ENCODE measurements at regions not wholly inside any gene's neighbourhood (a gene's known extent, or its start where the extent isn't known, plus 50 kb on each side); places are given as distances from the start of the nearest gene placed in this dataset.

DNA sequence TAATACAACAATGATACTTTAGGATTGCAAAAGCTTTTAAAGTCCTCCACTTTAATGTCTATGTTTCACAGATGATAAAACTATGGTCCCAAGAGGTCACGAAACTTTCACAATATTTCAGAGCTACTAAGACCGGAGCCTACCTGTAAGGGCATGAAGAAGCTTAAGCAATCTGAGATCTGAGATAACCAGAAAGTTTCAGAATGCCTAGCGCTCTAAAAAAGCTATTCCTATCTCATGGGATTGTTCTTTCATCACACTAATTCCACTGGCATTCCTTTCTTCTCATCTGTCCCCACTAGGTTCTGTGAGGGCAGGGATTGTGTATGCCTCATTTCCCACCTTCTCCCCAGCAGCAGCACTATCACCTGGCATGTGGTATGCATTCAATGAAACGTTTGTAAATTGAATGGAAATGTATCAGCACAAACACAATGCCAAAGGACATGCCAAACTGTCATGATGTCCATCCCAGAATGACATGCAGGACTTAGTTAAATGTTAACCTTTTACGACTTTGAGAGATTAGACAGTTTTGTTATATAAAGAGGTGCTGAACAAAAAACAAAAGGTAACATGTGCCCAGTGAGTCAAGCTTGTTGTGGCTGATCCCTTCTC lies 104.7 kb upstream of the NR2F2 start:
- H3K27me3 ChIP-seq = no peaks in the 10 kb centered on the region
- intact Hi-C loops (cut with DNase I; ENCODE audit: low total_unique reads) = no loop called here
- no peaks in the 10 kb centered on the region for H3K36me3 ChIP-seq
- DNase-seq (ENCODE audit: low spot score in 2 of 2) = no peak
- no peak overlapping the region for H3K27ac ChIP-seq
- TF ChIP-seq POLR2A (IDR thresholded peaks at IDR 0.05) (no peak), POLR2AphosphoS5 (IDR thresholded peaks at IDR 0.05) (no peak)
- TF ChIP-seq, protein P1, sequence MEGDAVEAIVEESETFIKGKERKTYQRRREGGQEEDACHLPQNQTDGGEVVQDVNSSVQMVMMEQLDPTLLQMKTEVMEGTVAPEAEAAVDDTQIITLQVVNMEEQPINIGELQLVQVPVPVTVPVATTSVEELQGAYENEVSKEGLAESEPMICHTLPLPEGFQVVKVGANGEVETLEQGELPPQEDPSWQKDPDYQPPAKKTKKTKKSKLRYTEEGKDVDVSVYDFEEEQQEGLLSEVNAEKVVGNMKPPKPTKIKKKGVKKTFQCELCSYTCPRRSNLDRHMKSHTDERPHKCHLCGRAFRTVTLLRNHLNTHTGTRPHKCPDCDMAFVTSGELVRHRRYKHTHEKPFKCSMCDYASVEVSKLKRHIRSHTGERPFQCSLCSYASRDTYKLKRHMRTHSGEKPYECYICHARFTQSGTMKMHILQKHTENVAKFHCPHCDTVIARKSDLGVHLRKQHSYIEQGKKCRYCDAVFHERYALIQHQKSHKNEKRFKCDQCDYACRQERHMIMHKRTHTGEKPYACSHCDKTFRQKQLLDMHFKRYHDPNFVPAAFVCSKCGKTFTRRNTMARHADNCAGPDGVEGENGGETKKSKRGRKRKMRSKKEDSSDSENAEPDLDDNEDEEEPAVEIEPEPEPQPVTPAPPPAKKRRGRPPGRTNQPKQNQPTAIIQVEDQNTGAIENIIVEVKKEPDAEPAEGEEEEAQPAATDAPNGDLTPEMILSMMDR (IDR thresholded peaks at IDR 0.05) = no peak
- no peak overlapping the region for H3K4me3 ChIP-seq
- no peaks in the 10 kb centered on the region for H3K9me3 ChIP-seq
- no peaks in the 10 kb centered on the region for H3K4me1 ChIP-seq

DNA sequence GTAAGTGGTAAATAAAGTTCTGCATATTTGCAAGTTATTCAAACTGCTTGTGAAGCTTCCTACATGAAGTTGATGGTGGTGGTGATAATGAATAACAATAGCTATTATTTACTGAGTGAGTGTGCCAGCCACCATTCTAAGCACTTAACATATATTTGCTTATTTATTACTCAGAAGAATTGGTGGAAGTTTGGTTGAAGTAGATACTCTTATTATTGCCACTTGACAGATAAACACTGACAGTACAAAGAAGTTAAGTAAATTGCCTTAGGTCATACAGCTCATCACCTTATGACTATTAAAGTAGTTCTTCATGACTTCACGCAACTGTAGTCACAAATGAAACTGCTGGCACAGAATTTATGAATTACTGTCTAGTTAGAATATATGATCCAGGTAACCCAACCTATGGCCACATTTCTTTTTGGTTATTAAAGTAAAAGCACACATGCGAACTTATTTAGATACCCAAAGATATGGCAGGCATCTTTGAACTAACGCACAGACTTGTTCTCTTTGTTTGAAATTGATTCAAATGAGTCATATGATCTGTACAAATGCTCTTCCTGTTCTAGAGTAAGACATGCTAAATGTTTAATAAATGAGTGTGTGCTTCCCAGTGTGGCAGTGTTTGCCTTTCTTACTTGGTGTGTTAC lies 99.8 kb upstream of the NR2F2 start:
- no peak for DNase-seq (ENCODE audit: low spot score in 2 of 2)
- H3K4me1 ChIP-seq = no peaks in the 10 kb centered on the region
- no peaks in the 10 kb centered on the region for H3K27me3 ChIP-seq
- no peak overlapping the region for H3K4me3 ChIP-seq
- peak overlapping the region in 1 of 2 donors; percentile 43 for H3K27ac ChIP-seq
- H3K36me3 ChIP-seq = no peaks in the 10 kb centered on the region
- TF ChIP-seq POLR2AphosphoS5 (IDR thresholded peaks at IDR 0.05) (no peak), POLR2A (IDR thresholded peaks at IDR 0.05) (no peak)
- TF ChIP-seq, protein P1 (IDR thresholded peaks at IDR 0.05) = no peak
- H3K9me3 ChIP-seq = no peaks in the 10 kb centered on the region
- intact Hi-C loops (cut with DNase I; ENCODE audit: low total_unique reads) = no loop called here

DNA sequence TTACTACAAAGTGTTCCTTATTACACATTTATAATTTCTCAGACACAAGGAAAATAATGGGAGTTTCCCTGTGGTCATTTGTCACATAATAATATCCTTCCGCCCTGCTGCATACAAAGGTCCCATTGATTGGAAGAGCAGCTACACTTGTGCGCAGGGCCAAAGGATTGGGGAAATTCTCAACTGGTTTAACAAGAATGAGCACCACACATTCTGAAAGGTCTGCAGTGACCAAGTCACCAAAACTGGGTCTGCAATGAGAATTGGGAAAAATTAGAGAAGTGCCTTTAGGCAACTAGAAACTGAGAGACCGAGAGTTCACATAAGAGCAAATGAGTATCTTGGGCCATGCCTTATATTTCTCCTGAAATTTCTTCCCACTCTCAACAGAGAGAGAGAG lies 98.2 kb upstream of the NR2F2 start:
- Histone ChIP-seq H3K36me3 (no peaks in the 10 kb centered on the region), H3K27me3 (no peaks in the 10 kb centered on the region), H3K4me1 (no peaks in the 10 kb centered on the region), H3K4me3 (no peak overlapping the region), H3K27ac (peak overlapping the region; percentile 54 to 59), H3K9me3 (no peaks in the 10 kb centered on the region)
- intact Hi-C loops (cut with DNase I; ENCODE audit: low total_unique reads) = no loop called here
- TF ChIP-seq, protein P1 (IDR thresholded peaks at IDR 0.05) = no peak
- no peak for TF ChIP-seq POLR2A (IDR thresholded peaks at IDR 0.05)
- peak in 1 of 3 donors; percentile 22 for TF ChIP-seq POLR2AphosphoS5 (IDR thresholded peaks at IDR 0.05)
- peak in 1 of 2 donors; percentile 41 for DNase-seq (ENCODE audit: low spot score in 2 of 2)

DNA sequence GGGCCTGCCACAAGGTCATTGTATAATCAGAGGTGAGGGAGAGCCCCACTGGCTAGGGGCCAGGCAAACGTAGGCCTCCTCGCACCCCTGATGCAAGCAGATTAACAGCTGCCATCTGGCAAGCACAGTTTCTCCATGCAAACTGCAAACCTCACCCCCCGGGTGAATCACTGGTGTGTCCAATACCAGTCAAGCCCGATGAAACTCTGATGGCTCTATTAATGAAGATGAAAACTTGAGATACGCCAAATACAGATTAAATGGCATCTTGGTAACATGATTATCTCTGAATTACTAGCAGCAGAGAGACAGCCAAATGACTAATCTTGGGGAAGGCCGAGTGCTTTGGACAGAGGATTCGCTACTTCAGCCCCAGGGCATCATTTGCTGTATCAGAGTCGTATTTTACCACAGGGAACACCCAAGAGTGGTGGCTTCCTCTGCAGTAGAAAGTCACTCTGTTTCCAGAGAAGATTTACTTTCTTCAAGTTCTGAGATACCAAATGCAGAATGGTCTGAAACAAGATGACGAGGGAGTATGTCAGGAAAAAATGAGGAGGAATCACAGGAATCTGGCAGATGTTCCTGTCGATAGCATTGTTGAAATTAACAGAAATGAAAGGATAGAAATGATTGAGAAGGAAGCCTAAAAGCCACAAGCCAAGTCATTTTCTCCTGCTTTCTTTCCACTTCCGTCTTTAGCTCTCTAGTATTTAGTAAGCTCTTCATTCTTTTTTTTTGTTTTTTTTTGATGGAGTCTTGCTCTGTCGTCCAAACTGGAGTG lies 96.2 kb upstream of the NR2F2 start:
- DNase-seq (ENCODE audit: low spot score in 2 of 2) = no peak
- Histone ChIP-seq H3K36me3 (no peaks in the 10 kb centered on the region), H3K27ac (peak overlapping the region in 1 of 2 donors; percentile 19), H3K27me3 (no peaks in the 10 kb centered on the region), H3K4me3 (no peak overlapping the region), H3K9me3 (no peaks in the 10 kb centered on the region), H3K4me1 (no peaks in the 10 kb centered on the region)
- TF ChIP-seq POLR2A (IDR thresholded peaks at IDR 0.05) (no peak), POLR2AphosphoS5 (IDR thresholded peaks at IDR 0.05) (no peak)
- TF ChIP-seq, protein P1 (IDR thresholded peaks at IDR 0.05) = no peak
- intact Hi-C loops (cut with DNase I; ENCODE audit: low total_unique reads) = no loop called here

DNA sequence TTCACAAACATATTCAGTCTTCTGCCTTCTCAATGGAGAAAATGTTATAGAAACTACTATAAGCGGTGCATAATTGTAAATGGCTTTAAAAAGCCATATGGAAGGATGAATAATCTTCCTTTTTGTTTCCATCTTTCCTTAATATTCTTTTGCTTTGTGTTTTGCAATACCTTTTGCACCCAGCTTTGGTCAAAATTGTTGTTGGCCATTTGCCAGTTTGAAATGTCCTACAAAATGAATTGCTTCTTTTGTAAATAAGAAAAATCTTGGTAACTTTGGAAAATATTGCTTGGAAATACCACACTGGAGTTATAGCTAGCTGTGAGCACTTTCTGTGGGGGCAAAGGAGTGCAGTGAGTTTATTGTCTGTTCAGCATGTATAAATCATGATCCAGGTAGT lies 93.5 kb upstream of the NR2F2 start:
- DNase-seq (ENCODE audit: low spot score in 2 of 2) = no peak
- Histone ChIP-seq H3K36me3 (no peaks in the 10 kb centered on the region), H3K4me1 (no peaks in the 10 kb centered on the region), H3K9me3 (peaks cover 0 to 5% of the 10 kb centered on the region in 2 donors), H3K27ac (no peak overlapping the region), H3K4me3 (no peak overlapping the region), H3K27me3 (no peaks in the 10 kb centered on the region)
- intact Hi-C loops (cut with DNase I; ENCODE audit: low total_unique reads) = no loop called here
- TF ChIP-seq, protein P1 (IDR thresholded peaks at IDR 0.05) = no peak
- TF ChIP-seq POLR2AphosphoS5 (IDR thresholded peaks at IDR 0.05) = no peak
- TF ChIP-seq POLR2A (IDR thresholded peaks at IDR 0.05) = no peak
